A673 (cell line): ENCODE measurements at regions not wholly inside any gene's neighbourhood (a gene's known extent, or its start where the extent isn't known, plus 50 kb on each side); places are given as distances from the start of the nearest gene placed in this dataset.

Source experiments
- BruUV-seq: library from RNA; stranded (reverse); fragments of 400-500 nt; replicated peaks from 2 replicates; lab custom pipeline; 2021; lab: Mats Ljungman, UMichigan
- CTCF ChIA-PET: fragments of 300-600 bp; sonication (Branson Sonifier 250); formaldehyde crosslinking; loops from one replicate; lab custom pipeline; 2022; ENCODE audit warnings: antibody characterized with exemption; lab: Charles Lee
- POLR2A ChIA-PET: fragments of 300-600 bp; sonication (Branson Sonifier 250); formaldehyde crosslinking; loops from one replicate; lab custom pipeline; 2022; ENCODE audit warnings: antibody characterized with exemption; ENCODE audit not compliant: low non-redundant PET; lab: Charles Lee
- DNase-seq: peaks from one replicate; pipeline ENCODE4 v3.0.0-alpha.2; 2015; ENCODE audit warnings: low spot score
- H3K27ac ChIP-seq: fragments of 200-600 bp; sonication (generic); 2 replicates; pipeline ENCODE4 v1.5.1; 2016; ENCODE audit warnings: mixed run types, low read depth, mild to moderate bottlenecking, mixed read lengths, antibody characterized with exemption, low read length; ENCODE audit not compliant: poor library complexity, severe bottlenecking
- H3K27me3 ChIP-seq: fragments of 200-600 bp; sonication (generic); replicated peaks from 2 replicates; pipeline ENCODE4 v1.6.1; 2017; ENCODE audit warnings: mixed run types, low read depth, mild to moderate bottlenecking, mixed read lengths, antibody characterized with exemption, low read length; ENCODE audit not compliant: insufficient read depth, poor library complexity
- H3K36me3 ChIP-seq: fragments of 200-600 bp; sonication (generic); 2 replicates; pipeline ENCODE4 v1.6.1; 2016; ENCODE audit warnings: mixed run types, mild to moderate bottlenecking, mixed read lengths, antibody characterized with exemption, low read length; ENCODE audit not compliant: insufficient read depth, poor library complexity, severe bottlenecking
- H3K4me1 ChIP-seq: fragments of 200-600 bp; sonication (generic); 2 replicates; pipeline ENCODE4 v1.6.1; 2017; ENCODE audit warnings: mixed run types, mild to moderate bottlenecking, mixed read lengths, antibody characterized with exemption, low read length; ENCODE audit not compliant: insufficient read depth, poor library complexity, severe bottlenecking
- H3K4me3 ChIP-seq: fragments of 200-600 bp; sonication (generic); 2 replicates; pipeline ENCODE4 v1.5.1; 2016; ENCODE audit warnings: low read depth, mixed run types, mild to moderate bottlenecking, mixed read lengths, low read length; ENCODE audit not compliant: poor library complexity, severe bottlenecking
- H3K9me3 ChIP-seq: fragments of 200-600 bp; sonication (generic); 2 replicates; pipeline ENCODE4 v1.6.1; 2016; ENCODE audit warnings: mixed run types, low read depth, mild to moderate bottlenecking, mixed read lengths, antibody characterized with exemption, low read length; ENCODE audit not compliant: poor library complexity, severe bottlenecking
- EZH2 ChIP-seq: fragments of 200-600 bp; sonication (generic); IDR thresholded peaks from 2 replicates; pipeline ENCODE4 v1.6.1; 2017; ENCODE audit warnings: borderline replicate concordance, low read depth, mild to moderate bottlenecking, mixed read lengths, antibody characterized with exemption, low read length; ENCODE audit not compliant: poor library complexity, severe bottlenecking
- intact Hi-C: fragments of 100-400 bp; cut with micrococcal nuclease; formaldehyde crosslinking; loops from one replicate; pipeline ENCODE4 v1.10.0; 2022; ENCODE audit not compliant: unreplicated experiment
- TF ChIP-seq, protein P1 (sequence below): fragments of 300-800, 200-600 bp; sonication (generic); conservative IDR thresholded peaks from 2 replicates; pipeline ENCODE4 v1.5.1; 2017; ENCODE audit warnings: low read depth, mild to moderate bottlenecking, antibody characterized with exemption, low read length, moderate library complexity, mixed read lengths

- TF ChIP-seq EZH2: no peak
- TF ChIP-seq, protein P1, sequence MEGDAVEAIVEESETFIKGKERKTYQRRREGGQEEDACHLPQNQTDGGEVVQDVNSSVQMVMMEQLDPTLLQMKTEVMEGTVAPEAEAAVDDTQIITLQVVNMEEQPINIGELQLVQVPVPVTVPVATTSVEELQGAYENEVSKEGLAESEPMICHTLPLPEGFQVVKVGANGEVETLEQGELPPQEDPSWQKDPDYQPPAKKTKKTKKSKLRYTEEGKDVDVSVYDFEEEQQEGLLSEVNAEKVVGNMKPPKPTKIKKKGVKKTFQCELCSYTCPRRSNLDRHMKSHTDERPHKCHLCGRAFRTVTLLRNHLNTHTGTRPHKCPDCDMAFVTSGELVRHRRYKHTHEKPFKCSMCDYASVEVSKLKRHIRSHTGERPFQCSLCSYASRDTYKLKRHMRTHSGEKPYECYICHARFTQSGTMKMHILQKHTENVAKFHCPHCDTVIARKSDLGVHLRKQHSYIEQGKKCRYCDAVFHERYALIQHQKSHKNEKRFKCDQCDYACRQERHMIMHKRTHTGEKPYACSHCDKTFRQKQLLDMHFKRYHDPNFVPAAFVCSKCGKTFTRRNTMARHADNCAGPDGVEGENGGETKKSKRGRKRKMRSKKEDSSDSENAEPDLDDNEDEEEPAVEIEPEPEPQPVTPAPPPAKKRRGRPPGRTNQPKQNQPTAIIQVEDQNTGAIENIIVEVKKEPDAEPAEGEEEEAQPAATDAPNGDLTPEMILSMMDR: no peak
- no peak for DNase-seq
- no TSS peak for BruUV-seq
- ChIA-PET CTCF (no interaction called here), POLR2A (no interaction called here)
- no peaks in the 10 kb centered on the region for H3K36me3 ChIP-seq
- no peaks in the 10 kb centered on the region for H3K27me3 ChIP-seq
- no peaks in the 10 kb centered on the region for H3K9me3 ChIP-seq
- no peak overlapping the region for H3K27ac ChIP-seq
- H3K4me3 ChIP-seq: no peak overlapping the region
- intact Hi-C loops: no loop called here
- H3K4me1 ChIP-seq: no peaks in the 10 kb centered on the region
Observed at GRCh38 chr7:31253532-31253931, 87.0 kb downstream of the NEUROD6 start.

DNA sequence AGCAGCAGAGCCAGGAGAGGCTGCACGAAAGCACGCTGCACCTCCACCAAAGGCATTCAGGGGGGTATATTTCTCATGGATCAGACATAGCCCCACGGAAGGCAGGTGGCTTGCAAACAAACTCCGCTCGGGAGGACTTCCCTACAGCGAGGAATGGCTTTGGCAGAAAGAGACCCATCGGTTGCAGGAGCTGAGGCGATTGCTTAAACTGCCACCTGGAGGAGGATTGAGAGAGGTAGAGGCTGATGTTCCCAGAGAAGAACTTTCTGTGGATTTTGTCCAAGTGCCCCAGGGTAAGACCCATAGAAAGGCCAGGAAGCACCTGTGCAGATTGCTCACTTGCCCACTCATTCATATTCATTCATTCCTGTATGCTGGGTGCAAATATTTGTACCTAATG, 89.1 kb downstream of the NEUROD6 start:
- DNase-seq: no peak
- TF ChIP-seq EZH2: no peak
- TF ChIP-seq, protein P1: no peak
- CTCF ChIA-PET: no interaction called here
- POLR2A ChIA-PET: no interaction called here
- Histone ChIP-seq H3K36me3 (no peaks in the 10 kb centered on the region), H3K4me1 (no peaks in the 10 kb centered on the region), H3K27me3 (no peaks in the 10 kb centered on the region), H3K27ac (no peak overlapping the region), H3K9me3 (no peaks in the 10 kb centered on the region), H3K4me3 (no peak overlapping the region)
- intact Hi-C loops: no loop called here
- no TSS peak for BruUV-seq

- H3K9me3 ChIP-seq: no peaks in the 10 kb centered on the region
- H3K27ac ChIP-seq: no peak overlapping the region
- no peak for DNase-seq
- no peak overlapping the region for H3K4me3 ChIP-seq
- H3K36me3 ChIP-seq: no peaks in the 10 kb centered on the region
- ChIA-PET POLR2A (no interaction called here), CTCF (no interaction called here)
- intact Hi-C loops: no loop called here
- H3K4me1 ChIP-seq: no peaks in the 10 kb centered on the region
- no TSS peak for BruUV-seq
- no peaks in the 10 kb centered on the region for H3K27me3 ChIP-seq
- TF ChIP-seq, protein P1: no peak
- no peak for TF ChIP-seq EZH2
Observed at GRCh38 chr7:31249671-31250070, 90.9 kb downstream of the NEUROD6 start.
